Adrenal gland (tissue), 9 donors: ENCODE measurements at regions not wholly inside any gene's neighbourhood (a gene's known extent, or its start where the extent isn't known, plus 50 kb on each side); places are given as distances from the start of the nearest gene placed in this dataset.

ENCODE experiments used
- DNase-seq, 7 donors: peaks; one replicate each; pipeline ENCODE4 v3.0.0-alpha.2; 2019 to 2020
- H3K27ac ChIP-seq, 5 donors: fragments of 200-600 bp; sonication (generic) in 4 of 5; 1 replicate in 3 of 5; 2 replicates in 2 of 5; pipeline versions ENCODE4 v1.5.1 to v1.8.0; 2016 to 2020; ENCODE audit warnings: mild to moderate bottlenecking in 1 of 5
- H3K27me3 ChIP-seq: fragments of 200-600 bp; 2 replicates; pipeline ENCODE4 v1.8.0; 2021
- H3K36me3 ChIP-seq, 2 donors: fragments of 200-600 bp; replicated peaks in 1 of 2; 1 replicate in 1 of 2; 2 replicates in 1 of 2; pipeline versions ENCODE4 v1.5.1 to v1.8.0; 2018 to 2022
- H3K4me1 ChIP-seq, 2 donors: fragments of 200-600 bp; replicated peaks in 1 of 2; 1 replicate in 1 of 2; 2 replicates in 1 of 2; pipeline versions ENCODE4 v1.5.1 to v1.8.0; 2018 to 2021
- H3K4me3 ChIP-seq, 4 donors: fragments of 200-600 bp; sonication (generic) in 3 of 4; one replicate each; pipeline ENCODE4 v1.5.1; 2016 to 2018
- H3K9me3 ChIP-seq, 3 donors: fragments of 200-600 bp; sonication (generic) in 1 of 3; replicated peaks in 1 of 3; 1 replicate in 2 of 3; 2 replicates in 1 of 3; pipeline versions ENCODE4 v1.5.1 to v1.8.0; 2016 to 2021
- POLR2A ChIP-seq, 2 donors: fragments of 450-650 bp; IDR thresholded peaks; one replicate each; pipeline ENCODE4 v1.6.1; 2017; ENCODE audit warnings: antibody characterized with exemption in 2 of 2, mild to moderate bottlenecking in 2 of 2, moderate library complexity in 1 of 2
- WGBS, 4 donors: extraction: QIAGEN DNeasy Blood & Tissue Kit in 2 of 4; methylation state at CpG; one replicate each; pipeline versions ENCODE4 v1.1.5 to v1.1.7; 2013 to 2017; 5-methylcytosine and 5-hydroxymethylcytosine counted together
- intact Hi-C, 2 donors: fragments of 100-400 bp; cut with DNase I; formaldehyde crosslinking; loops; one replicate each; pipeline versions ENCODE4 v1.14.1 to v1.15.0; 2022 to 2023
- TF ChIP-seq, protein P1 (sequence below), 6 experiments: fragments of 450-650 bp in 4 of 6; fragments of 200-600 bp in 2 of 6; sonication (generic) in 1 of 6; IDR thresholded peaks; 1 replicate in 5 of 6; 2 replicates in 1 of 6; pipeline versions ENCODE4 v1.5.1 to v1.8.0; 2016 to 2021; ENCODE audit warnings: antibody characterized with exemption in 6 of 6, mild to moderate bottlenecking in 2 of 6, moderate library complexity in 1 of 6
- donor health status: healthy with polysubstance abuse.
- donor health status: Bipolar disorder and iron deficiency.
- donor health status: DM: yes; HTN: yes; CAD: no.
- donor health status: DM: no; HTN: no; CAD: no.
- donor health status: DM: no; HTN: no; CAD: no.

DNA sequence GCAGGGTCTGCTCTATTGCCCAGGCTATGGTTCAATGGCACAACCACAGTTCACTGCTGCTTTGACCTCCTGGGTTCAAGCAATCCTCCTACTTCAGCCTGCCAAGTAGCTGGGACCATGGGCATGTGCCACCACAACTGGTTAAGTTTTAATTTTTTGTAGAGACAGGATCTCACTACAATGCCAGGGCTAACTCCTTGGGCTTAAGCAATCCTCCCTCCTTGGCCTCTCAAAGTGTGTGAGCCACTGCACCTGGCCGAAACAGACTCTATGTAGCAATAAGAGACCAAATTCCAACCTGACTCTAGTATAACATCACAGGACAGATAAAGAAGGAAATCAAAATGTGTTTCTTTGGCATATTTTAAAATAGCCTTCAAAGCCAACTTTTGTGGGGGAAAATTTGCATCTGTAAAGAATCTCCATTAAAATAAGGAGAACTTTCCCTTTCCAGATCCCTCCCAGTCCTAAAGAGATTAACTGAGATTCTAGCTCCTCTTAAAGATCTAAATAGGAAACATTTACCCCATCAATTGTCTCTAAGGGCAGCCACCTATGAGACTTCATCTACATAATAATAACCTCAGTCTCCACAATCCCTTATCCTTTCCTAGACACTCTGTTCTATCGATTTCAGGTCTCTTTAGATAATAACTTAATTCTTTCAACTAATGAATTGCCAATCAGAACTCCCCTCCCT lies 94.7 kb upstream of the PLCB4 start:
- no peak overlapping the region for H3K4me3 ChIP-seq
- H3K9me3 ChIP-seq: no peaks in the 10 kb centered on the region
- no peak for DNase-seq
- no peaks in the 10 kb centered on the region for H3K27me3 ChIP-seq
- H3K27ac ChIP-seq: no peak overlapping the region
- 66 to 78% (median 73%) methylated on average over 2 of the region's 2 CpGs for WGBS, 4 donors
- no peaks in the 10 kb centered on the region for H3K36me3 ChIP-seq
- intact Hi-C loops: no loop called here
- no peaks in the 10 kb centered on the region for H3K4me1 ChIP-seq
- TF ChIP-seq, protein P1, sequence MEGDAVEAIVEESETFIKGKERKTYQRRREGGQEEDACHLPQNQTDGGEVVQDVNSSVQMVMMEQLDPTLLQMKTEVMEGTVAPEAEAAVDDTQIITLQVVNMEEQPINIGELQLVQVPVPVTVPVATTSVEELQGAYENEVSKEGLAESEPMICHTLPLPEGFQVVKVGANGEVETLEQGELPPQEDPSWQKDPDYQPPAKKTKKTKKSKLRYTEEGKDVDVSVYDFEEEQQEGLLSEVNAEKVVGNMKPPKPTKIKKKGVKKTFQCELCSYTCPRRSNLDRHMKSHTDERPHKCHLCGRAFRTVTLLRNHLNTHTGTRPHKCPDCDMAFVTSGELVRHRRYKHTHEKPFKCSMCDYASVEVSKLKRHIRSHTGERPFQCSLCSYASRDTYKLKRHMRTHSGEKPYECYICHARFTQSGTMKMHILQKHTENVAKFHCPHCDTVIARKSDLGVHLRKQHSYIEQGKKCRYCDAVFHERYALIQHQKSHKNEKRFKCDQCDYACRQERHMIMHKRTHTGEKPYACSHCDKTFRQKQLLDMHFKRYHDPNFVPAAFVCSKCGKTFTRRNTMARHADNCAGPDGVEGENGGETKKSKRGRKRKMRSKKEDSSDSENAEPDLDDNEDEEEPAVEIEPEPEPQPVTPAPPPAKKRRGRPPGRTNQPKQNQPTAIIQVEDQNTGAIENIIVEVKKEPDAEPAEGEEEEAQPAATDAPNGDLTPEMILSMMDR (IDR thresholded peaks at IDR 0.05): no peak
- TF ChIP-seq POLR2A (IDR thresholded peaks at IDR 0.05): no peak

DNA sequence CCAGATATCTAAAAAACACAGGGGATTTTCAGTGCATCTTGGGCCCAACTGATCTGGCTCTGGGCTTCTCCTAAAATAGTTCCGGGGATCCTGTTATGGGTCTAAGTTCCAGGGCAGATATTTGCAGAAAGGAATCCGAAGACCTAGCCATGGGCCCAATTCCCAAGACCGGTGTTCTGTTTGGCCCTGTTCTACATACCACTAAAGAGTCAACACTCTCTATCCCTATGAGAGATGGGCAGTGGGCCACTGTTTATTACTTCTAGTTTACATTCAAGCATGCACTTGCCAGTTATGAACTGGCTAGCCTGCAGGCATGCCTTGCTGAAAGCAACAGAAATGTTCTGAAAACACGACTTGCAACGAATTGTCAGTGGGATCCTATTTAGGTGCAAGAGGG lies 87.4 kb upstream of the PLCB4 start:
- intact Hi-C loops: no loop called here
- no peak for DNase-seq
- Histone ChIP-seq H3K4me1 (no peaks in the 10 kb centered on the region), H3K4me3 (no peak overlapping the region), H3K36me3 (no peaks in the 10 kb centered on the region), H3K27me3 (no peaks in the 10 kb centered on the region), H3K27ac (no peak overlapping the region), H3K9me3 (no peaks in the 10 kb centered on the region)
- no peak for TF ChIP-seq POLR2A (IDR thresholded peaks at IDR 0.05)
- 88 to 98% (median 91%) methylated on average over 3 to 5 of the region's 5 CpGs for WGBS, 4 donors

DNA sequence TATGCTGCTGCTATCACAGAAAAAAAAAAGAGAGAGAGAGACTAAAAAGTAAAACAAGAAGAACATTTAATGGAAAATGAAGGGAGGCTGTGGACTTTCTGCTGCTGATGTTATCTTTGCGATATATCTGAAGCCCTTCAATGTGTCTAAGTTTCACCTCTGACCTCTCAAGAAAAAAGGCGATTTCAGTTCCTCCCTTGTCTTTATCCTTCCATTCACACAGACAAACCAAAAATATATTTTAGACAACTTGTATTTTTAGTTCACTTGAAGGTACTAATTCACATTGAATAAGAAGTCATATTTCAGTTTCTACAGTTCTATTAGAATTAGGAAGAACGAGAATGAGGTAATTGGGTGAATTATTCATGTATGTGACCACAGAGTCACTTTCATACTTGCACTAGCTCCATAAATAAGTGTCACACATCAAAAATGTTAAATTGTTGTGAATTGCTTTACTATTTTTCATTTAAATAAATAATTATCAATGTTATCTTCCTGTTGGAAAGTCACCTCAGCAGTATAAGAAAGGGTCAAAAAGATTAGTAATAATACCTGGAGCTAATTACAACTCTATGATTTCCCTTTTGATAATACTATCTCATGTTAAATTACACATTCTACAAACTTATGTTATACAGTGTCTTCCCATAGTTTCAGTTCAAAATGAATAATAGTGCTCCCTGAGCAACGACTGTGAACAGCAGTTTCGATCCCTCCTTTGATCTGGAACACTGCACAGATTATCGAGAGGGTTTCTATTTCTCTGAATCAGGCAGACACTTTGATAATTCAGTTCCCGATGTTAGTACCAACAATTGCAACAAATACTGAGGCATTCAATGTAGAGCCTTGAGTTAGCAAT lies 85.2 kb upstream of the PLCB4 start:
- no peak for TF ChIP-seq POLR2A (IDR thresholded peaks at IDR 0.05)
- TF ChIP-seq, protein P1 (IDR thresholded peaks at IDR 0.05): no peak
- no peak overlapping the region for H3K27ac ChIP-seq
- no peak for DNase-seq
- WGBS, 4 donors: 67 to 78% (median 73%) methylated on average over 7 of the region's 7 CpGs
- H3K27me3 ChIP-seq: no peaks in the 10 kb centered on the region
- H3K9me3 ChIP-seq: no peaks in the 10 kb centered on the region
- H3K4me1 ChIP-seq: no peaks in the 10 kb centered on the region
- no peak overlapping the region for H3K4me3 ChIP-seq
- intact Hi-C loops: no loop called here
- no peaks in the 10 kb centered on the region for H3K36me3 ChIP-seq

DNA sequence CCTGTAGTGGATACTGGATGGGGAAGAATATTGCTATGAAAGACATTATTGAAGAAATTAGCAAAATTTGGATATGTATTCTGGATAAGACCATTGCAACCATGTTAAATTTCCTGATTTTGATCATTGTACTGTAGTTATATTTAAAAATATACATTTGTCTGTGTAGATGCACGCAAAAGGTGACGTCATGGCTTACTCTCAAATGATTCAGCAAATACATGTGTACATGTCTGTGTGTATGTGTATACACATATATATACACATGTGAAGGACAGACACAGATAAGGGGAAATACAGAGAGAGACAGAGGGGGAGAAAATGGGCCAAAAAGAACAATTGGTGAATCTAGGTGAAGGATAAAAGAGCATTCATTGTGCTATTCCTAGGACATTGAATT lies 82.3 kb upstream of the PLCB4 start:
- no peak for DNase-seq
- no peaks in the 10 kb centered on the region for H3K9me3 ChIP-seq
- 83 to 92% (median 86%) methylated on average over 2 of the region's 2 CpGs for WGBS, 4 donors
- no peaks in the 10 kb centered on the region for H3K27me3 ChIP-seq
- TF ChIP-seq, protein P1 (IDR thresholded peaks at IDR 0.05): no peak
- intact Hi-C loops: no loop called here
- H3K27ac ChIP-seq: no peak overlapping the region
- H3K36me3 ChIP-seq: no peaks in the 10 kb centered on the region
- no peaks in the 10 kb centered on the region for H3K4me1 ChIP-seq
- H3K4me3 ChIP-seq: no peak overlapping the region
